GM23248 (cell line): ENCODE measurements at regions not wholly inside any gene's neighbourhood (a gene's known extent, or its start where the extent isn't known, plus 50 kb on each side); places are given as distances from the start of the nearest gene placed in this dataset.

Experiments
- DNase-seq: peaks from one replicate; pipeline ENCODE4 v3.0.0-alpha.2; 2015
- H2AFZ ChIP-seq: fragments of 200-600 bp; sonication (generic); 2 replicates; pipeline ENCODE4 v1.6.1; 2016; ENCODE audit warnings: antibody characterized with exemption
- H3F3A ChIP-seq: fragments of 200-600 bp; sonication (generic); 2 replicates; pipeline ENCODE4 v1.6.1; 2016; ENCODE audit warnings: mild to moderate bottlenecking, antibody characterized with exemption, mixed run types; ENCODE audit not compliant: insufficient read depth
- H3K27ac ChIP-seq: fragments of 200-600 bp; sonication (generic); 2 replicates; pipeline ENCODE4 v1.5.1; 2016; ENCODE audit warnings: mild to moderate bottlenecking
- H3K27me3 ChIP-seq: fragments of 200-600 bp; sonication (generic); replicated peaks from 2 replicates; pipeline ENCODE4 v1.6.1; 2016; ENCODE audit warnings: mild to moderate bottlenecking; ENCODE audit not compliant: insufficient read depth
- H3K36me3 ChIP-seq: fragments of 200-600 bp; sonication (generic); 2 replicates; pipeline ENCODE4 v1.6.1; 2016; ENCODE audit warnings: low read depth, mild to moderate bottlenecking
- H3K4me1 ChIP-seq: fragments of 200-600 bp; sonication (generic); 2 replicates; pipeline ENCODE4 v1.6.1; 2016; ENCODE audit warnings: mild to moderate bottlenecking; ENCODE audit not compliant: insufficient read depth
- H3K4me2 ChIP-seq: fragments of 200-600 bp; sonication (generic); one replicate; pipeline ENCODE4 v1.6.1; 2016; ENCODE audit warnings: mild to moderate bottlenecking; ENCODE audit not compliant: unreplicated experiment
- H3K4me3 ChIP-seq: fragments of 200-600 bp; sonication (generic); 2 replicates; pipeline ENCODE4 v1.5.1; 2016; ENCODE audit warnings: mild to moderate bottlenecking
- H3K79me2 ChIP-seq: fragments of 200-600 bp; sonication (generic); 2 replicates; pipeline ENCODE4 v1.6.1; 2016; ENCODE audit warnings: mild to moderate bottlenecking; ENCODE audit not compliant: insufficient read depth
- H3K9ac ChIP-seq: fragments of 200-600 bp; sonication (generic); 2 replicates; pipeline ENCODE4 v1.6.1; 2016; ENCODE audit warnings: mild to moderate bottlenecking
- H3K9me2 ChIP-seq: fragments of 200-600 bp; sonication (generic); 2 replicates; pipeline ENCODE4 v1.6.1; 2016; ENCODE audit warnings: mixed run types, mild to moderate bottlenecking, moderate library complexity; ENCODE audit not compliant: insufficient read depth
- H3K9me3 ChIP-seq: fragments of 200-600 bp; sonication (generic); one replicate; pipeline ENCODE4 v1.6.1; 2017; ENCODE audit warnings: low read depth
- H4K20me1 ChIP-seq: fragments of 200-600 bp; sonication (generic); 2 replicates; pipeline ENCODE4 v1.6.0; 2016; ENCODE audit not compliant: insufficient read depth
- EZH2 ChIP-seq: fragments of 200-600 bp; sonication (generic); IDR thresholded peaks from 2 replicates; pipeline ENCODE4 v1.6.1; 2018; ENCODE audit warnings: antibody characterized with exemption, mild to moderate bottlenecking; ENCODE audit not compliant: insufficient read depth, poor library complexity, severe bottlenecking
- EZH2phosphoT487 ChIP-seq: fragments of 200-600 bp; sonication (generic); IDR thresholded peaks from 2 replicates; pipeline ENCODE4 v1.6.1; 2018; ENCODE audit warnings: antibody characterized with exemption, moderate library complexity, mild to moderate bottlenecking, low read depth; ENCODE audit not compliant: insufficient read depth
- WGBS, 2 experiments: methylation state at CpG; one replicate each; pipeline ENCODE4 v1.1.6; 2015 to 2017; ENCODE audit warnings: low lambda C conversion rate in 2 of 2, low coverage in 1 of 2; ENCODE audit errors: missing lambda C conversion rate in 2 of 2; 5-methylcytosine and 5-hydroxymethylcytosine counted together
- in situ Hi-C: fragments of 300-500 bp; cut with MboI; formaldehyde crosslinking; loops from 2 replicates; pipeline ENCODE4 v1.15.0; 2020

GRCh38 chr9:29793970-29794369, 2220.7 kb upstream of the C9orf72 start:
- H4K20me1 ChIP-seq = no peaks in the 10 kb centered on the region
- no peaks in the 10 kb centered on the region for H3K79me2 ChIP-seq
- no peak overlapping the region for H3K27ac ChIP-seq
- in situ Hi-C loops = no loop called here
- no peak for DNase-seq
- no peaks in the 10 kb centered on the region for H3K27me3 ChIP-seq
- no peak overlapping the region for H3K9ac ChIP-seq
- no peak overlapping the region for H3K4me3 ChIP-seq
- H2AFZ ChIP-seq = no peak overlapping the region
- no peak overlapping the region for H3K4me2 ChIP-seq
- no peaks in the 10 kb centered on the region for H3K9me2 ChIP-seq
- H3K9me3 ChIP-seq = no peaks in the 10 kb centered on the region
- no peaks in the 10 kb centered on the region for H3K4me1 ChIP-seq
- H3K36me3 ChIP-seq = no peaks in the 10 kb centered on the region
- WGBS, 2 experiments = 0 to 3% methylated on average over 1 of the region's 1 CpG
- H3F3A ChIP-seq = no peaks in the 10 kb centered on the region
- no peak for TF ChIP-seq EZH2phosphoT487
- no peak for TF ChIP-seq EZH2

- Histone ChIP-seq H4K20me1 (no peaks in the 10 kb centered on the region), H3K4me3 (no peak overlapping the region), H3F3A (no peaks in the 10 kb centered on the region), H3K9ac (no peak overlapping the region), H3K27me3 (no peaks in the 10 kb centered on the region), H3K36me3 (no peaks in the 10 kb centered on the region), H3K79me2 (no peaks in the 10 kb centered on the region), H3K9me2 (0 out of 2 replicates have a peak, but pooled peaks cover 3% of the 10 kb centered on the region), H2AFZ (no peak overlapping the region), H3K9me3 (no peaks in the 10 kb centered on the region), H3K27ac (no peak overlapping the region), H3K4me2 (no peak overlapping the region), H3K4me1 (no peaks in the 10 kb centered on the region)
- in situ Hi-C loops = no loop called here
- TF ChIP-seq EZH2 (no peak), EZH2phosphoT487 (no peak)
- no peak for DNase-seq
- WGBS, 2 experiments = 19 to 23% methylated on average over 2 of the region's 2 CpGs
These were observed 2223.1 kb upstream of the C9orf72 start for GRCh38 chr9:29796291-29796952.

- Histone ChIP-seq H3K27ac (no peak overlapping the region), H3K36me3 (no peaks in the 10 kb centered on the region), H3F3A (no peaks in the 10 kb centered on the region), H3K9me3 (no peaks in the 10 kb centered on the region), H3K9me2 (0 out of 2 replicates have a peak, but pooled peaks cover 3% of the 10 kb centered on the region), H3K4me1 (no peaks in the 10 kb centered on the region), H3K4me3 (no peak overlapping the region), H3K4me2 (no peak overlapping the region), H4K20me1 (no peaks in the 10 kb centered on the region), H2AFZ (no peak overlapping the region), H3K27me3 (no peaks in the 10 kb centered on the region), H3K79me2 (no peaks in the 10 kb centered on the region), H3K9ac (no peak overlapping the region)
- 30 to 36% methylated on average over 1 of the region's 1 CpG for WGBS, 2 experiments
- no peak for DNase-seq
- in situ Hi-C loops = no loop called here
- TF ChIP-seq EZH2 (no peak), EZH2phosphoT487 (no peak)
These were observed 2225.3 kb upstream of the C9orf72 start for GRCh38 chr9:29798599-29798998.

GRCh38 chr9:29799227-29799626, 2225.9 kb upstream of the C9orf72 start:
- Histone ChIP-seq H3K9ac (no peak overlapping the region), H3K79me2 (no peaks in the 10 kb centered on the region), H3K9me3 (no peaks in the 10 kb centered on the region), H3K4me1 (no peaks in the 10 kb centered on the region), H4K20me1 (no peaks in the 10 kb centered on the region), H2AFZ (no peak overlapping the region), H3F3A (no peaks in the 10 kb centered on the region), H3K4me2 (no peak overlapping the region), H3K27me3 (no peaks in the 10 kb centered on the region), H3K9me2 (0 out of 2 replicates have a peak, but pooled peaks cover 3% of the 10 kb centered on the region), H3K27ac (no peak overlapping the region), H3K4me3 (no peak overlapping the region), H3K36me3 (no peaks in the 10 kb centered on the region)
- no peak for TF ChIP-seq EZH2
- no peak for TF ChIP-seq EZH2phosphoT487
- in situ Hi-C loops = no loop called here
- DNase-seq = no peak
- WGBS, 2 experiments = 31 to 35% methylated on average over 2 of the region's 2 CpGs

- Histone ChIP-seq H3F3A (no peaks in the 10 kb centered on the region), H3K9me2 (0 out of 2 replicates have a peak, but pooled peaks cover 3% of the 10 kb centered on the region), H2AFZ (no peak overlapping the region), H3K4me2 (no peak overlapping the region), H3K27me3 (no peaks in the 10 kb centered on the region), H3K27ac (no peak overlapping the region), H3K9me3 (no peaks in the 10 kb centered on the region), H3K9ac (no peak overlapping the region), H4K20me1 (no peaks in the 10 kb centered on the region), H3K79me2 (no peaks in the 10 kb centered on the region), H3K4me3 (no peak overlapping the region), H3K4me1 (no peaks in the 10 kb centered on the region), H3K36me3 (no peaks in the 10 kb centered on the region)
- 0 to 4% methylated on average over 1 of the region's 1 CpG for WGBS, 2 experiments
- TF ChIP-seq EZH2phosphoT487 (no peak), EZH2 (no peak)
- no peak for DNase-seq
- in situ Hi-C loops = no loop called here
These were observed 2227.5 kb upstream of the C9orf72 start for GRCh38 chr9:29800821-29801220.
